ENCODE measurements at regions not wholly inside any gene's neighbourhood (a gene's known extent, or its start where the extent isn't known, plus 50 kb on each side); places are given as distances from the start of the nearest gene placed in this dataset.

DNA sequence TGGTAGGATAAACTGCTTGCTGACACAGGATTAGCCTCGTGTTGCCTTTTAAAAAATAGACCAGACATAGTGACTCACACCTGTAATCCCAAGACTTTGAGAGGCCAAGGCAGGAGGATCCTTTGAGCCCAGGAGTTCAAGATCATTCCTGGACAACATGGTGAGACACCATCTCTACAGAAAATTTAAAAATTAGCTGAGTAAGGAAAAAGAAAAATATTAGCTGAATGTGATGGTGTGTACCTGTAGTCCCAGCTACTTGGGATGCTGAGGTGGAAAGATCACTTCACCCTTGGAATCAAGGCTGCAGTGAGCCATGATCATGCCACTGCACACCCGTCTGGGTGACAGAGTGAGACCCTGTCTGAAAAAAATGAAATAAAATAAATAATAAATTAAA is 82.0 kb downstream of the ETS2 start:
- Histone ChIP-seq H3K79me2 (ENCODE audit: insufficient read depth, low read length) (no peaks in the 10 kb centered on the region), H3K4me2 (ENCODE audit: insufficient read depth, low read length) (no peak overlapping the region), H3K4me1 (ENCODE audit: insufficient read depth, low read length) (no peaks in the 10 kb centered on the region), H3K4me3 (ENCODE audit: low read depth in 1 of 2, low read length in 2 of 2) (no peak overlapping the region), H2AFZ (ENCODE audit: low read depth, low read length) (no peak overlapping the region), H3K36me3 (ENCODE audit: insufficient read depth, low read length) (no peaks in the 10 kb centered on the region), H3K27ac (ENCODE audit: low read length) (no peak overlapping the region), H3K9ac (ENCODE audit: low read depth, low read length) (no peak overlapping the region), H4K20me1 (ENCODE audit: insufficient read depth, low read length) (no peaks in the 10 kb centered on the region), H3K27me3 (ENCODE audit: insufficient read depth, low read length, poor library complexity) (no peaks in the 10 kb centered on the region), H3K9me3 (ENCODE audit: insufficient read depth, low read length, severe bottlenecking) (peaks cover 29% of the 10 kb centered on the region)
- TF ChIP-seq EZH2 (IDR thresholded peaks at IDR 0.05; ENCODE audit: borderline replicate concordance, low read depth, low read length, severe bottlenecking) = no peak
- TF ChIP-seq, protein P1, sequence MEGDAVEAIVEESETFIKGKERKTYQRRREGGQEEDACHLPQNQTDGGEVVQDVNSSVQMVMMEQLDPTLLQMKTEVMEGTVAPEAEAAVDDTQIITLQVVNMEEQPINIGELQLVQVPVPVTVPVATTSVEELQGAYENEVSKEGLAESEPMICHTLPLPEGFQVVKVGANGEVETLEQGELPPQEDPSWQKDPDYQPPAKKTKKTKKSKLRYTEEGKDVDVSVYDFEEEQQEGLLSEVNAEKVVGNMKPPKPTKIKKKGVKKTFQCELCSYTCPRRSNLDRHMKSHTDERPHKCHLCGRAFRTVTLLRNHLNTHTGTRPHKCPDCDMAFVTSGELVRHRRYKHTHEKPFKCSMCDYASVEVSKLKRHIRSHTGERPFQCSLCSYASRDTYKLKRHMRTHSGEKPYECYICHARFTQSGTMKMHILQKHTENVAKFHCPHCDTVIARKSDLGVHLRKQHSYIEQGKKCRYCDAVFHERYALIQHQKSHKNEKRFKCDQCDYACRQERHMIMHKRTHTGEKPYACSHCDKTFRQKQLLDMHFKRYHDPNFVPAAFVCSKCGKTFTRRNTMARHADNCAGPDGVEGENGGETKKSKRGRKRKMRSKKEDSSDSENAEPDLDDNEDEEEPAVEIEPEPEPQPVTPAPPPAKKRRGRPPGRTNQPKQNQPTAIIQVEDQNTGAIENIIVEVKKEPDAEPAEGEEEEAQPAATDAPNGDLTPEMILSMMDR (IDR thresholded peaks at IDR 0.05; ENCODE audit: borderline replicate concordance, extremely low read depth, low read length, poor library complexity, severe bottlenecking) = no peak
- no peak for DNase-seq
- no peak for ATAC-seq (ENCODE audit: insufficient read depth, low read depth)

DNA sequence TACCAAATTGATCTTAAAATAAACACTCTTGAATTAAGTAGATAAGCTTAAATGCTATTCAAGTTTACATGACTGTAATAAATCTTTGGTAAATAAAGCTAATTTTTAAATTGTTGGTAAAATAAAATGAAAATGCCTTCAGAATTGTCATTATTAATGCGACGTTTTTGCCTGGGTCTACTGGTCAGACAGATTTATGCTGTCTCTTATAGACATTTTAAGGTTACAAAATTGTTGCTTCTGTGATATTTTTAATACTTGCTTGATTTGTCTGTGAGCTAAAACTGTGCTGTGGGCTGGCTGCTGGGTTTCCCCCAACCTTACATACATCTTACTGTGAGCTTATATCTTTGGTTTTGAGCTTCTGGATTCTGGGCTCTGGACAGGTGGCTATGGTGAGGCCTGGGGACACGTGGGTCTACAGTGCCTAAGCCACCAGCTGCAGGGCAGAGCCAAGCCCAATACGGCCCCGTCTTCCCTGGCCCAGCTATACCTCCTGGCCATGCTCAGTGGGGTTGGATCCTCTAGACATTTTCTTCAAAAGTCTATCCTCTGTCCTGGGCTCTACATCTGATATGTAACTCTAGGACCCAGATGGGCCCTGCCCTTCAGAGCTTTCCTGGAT is 81.4 kb downstream of the ETS2 start:
- H3K4me2 ChIP-seq (ENCODE audit: insufficient read depth, low read length) = no peak overlapping the region
- no peak overlapping the region for H2AFZ ChIP-seq (ENCODE audit: low read depth, low read length)
- no peak overlapping the region for H3K27ac ChIP-seq (ENCODE audit: low read length)
- ATAC-seq (ENCODE audit: insufficient read depth, low read depth) = no peak
- no peak overlapping the region for H3K4me3 ChIP-seq (ENCODE audit: low read depth in 1 of 2, low read length in 2 of 2)
- H3K36me3 ChIP-seq (ENCODE audit: insufficient read depth, low read length) = no peaks in the 10 kb centered on the region
- H3K9me3 ChIP-seq (ENCODE audit: insufficient read depth, low read length, severe bottlenecking) = peaks cover 29% of the 10 kb centered on the region
- DNase-seq = no peak
- H3K9ac ChIP-seq (ENCODE audit: low read depth, low read length) = no peak overlapping the region
- no peaks in the 10 kb centered on the region for H3K79me2 ChIP-seq (ENCODE audit: insufficient read depth, low read length)
- TF ChIP-seq EZH2 (IDR thresholded peaks at IDR 0.05; ENCODE audit: borderline replicate concordance, low read depth, low read length, severe bottlenecking) = no peak
- H4K20me1 ChIP-seq (ENCODE audit: insufficient read depth, low read length) = no peaks in the 10 kb centered on the region
- H3K4me1 ChIP-seq (ENCODE audit: insufficient read depth, low read length) = no peaks in the 10 kb centered on the region
- H3K27me3 ChIP-seq (ENCODE audit: insufficient read depth, low read length, poor library complexity) = no peaks in the 10 kb centered on the region

DNA sequence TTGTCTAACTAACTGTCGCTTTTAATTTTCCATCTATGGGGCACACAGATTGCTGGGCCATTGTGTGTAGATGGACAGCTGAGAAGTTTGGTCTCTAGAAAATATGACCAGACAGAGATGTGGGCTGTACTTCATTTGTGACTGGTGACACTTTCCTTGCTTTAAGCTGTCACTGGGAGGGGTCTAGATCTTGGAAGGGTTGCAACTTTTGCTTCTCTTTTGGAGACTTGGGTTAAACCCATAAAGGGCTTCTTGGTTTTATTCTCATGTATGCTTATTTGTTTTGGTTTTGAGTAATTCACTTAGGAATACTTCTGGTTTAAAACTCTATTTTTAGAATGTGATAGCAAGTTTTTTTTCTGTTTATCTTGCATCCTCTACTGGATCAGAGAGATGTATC is 80.2 kb downstream of the ETS2 start:
- DNase-seq = no peak
- Histone ChIP-seq H3K4me2 (ENCODE audit: insufficient read depth, low read length) (no peak overlapping the region), H3K36me3 (ENCODE audit: insufficient read depth, low read length) (no peaks in the 10 kb centered on the region), H3K79me2 (ENCODE audit: insufficient read depth, low read length) (no peaks in the 10 kb centered on the region), H3K27me3 (ENCODE audit: insufficient read depth, low read length, poor library complexity) (no peaks in the 10 kb centered on the region), H4K20me1 (ENCODE audit: insufficient read depth, low read length) (no peaks in the 10 kb centered on the region), H3K27ac (ENCODE audit: low read length) (no peak overlapping the region), H3K9ac (ENCODE audit: low read depth, low read length) (no peak overlapping the region), H3K9me3 (ENCODE audit: insufficient read depth, low read length, severe bottlenecking) (peaks cover 33% of the 10 kb centered on the region), H3K4me3 (ENCODE audit: low read depth in 1 of 2, low read length in 2 of 2) (no peak overlapping the region), H2AFZ (ENCODE audit: low read depth, low read length) (no peak overlapping the region), H3K4me1 (ENCODE audit: insufficient read depth, low read length) (no peaks in the 10 kb centered on the region)
- no peak for ATAC-seq (ENCODE audit: insufficient read depth, low read depth)
- no peak for TF ChIP-seq EZH2 (IDR thresholded peaks at IDR 0.05; ENCODE audit: borderline replicate concordance, low read depth, low read length, severe bottlenecking)
- TF ChIP-seq, protein P1 (IDR thresholded peaks at IDR 0.05; ENCODE audit: borderline replicate concordance, extremely low read depth, low read length, poor library complexity, severe bottlenecking) = no peak

DNA sequence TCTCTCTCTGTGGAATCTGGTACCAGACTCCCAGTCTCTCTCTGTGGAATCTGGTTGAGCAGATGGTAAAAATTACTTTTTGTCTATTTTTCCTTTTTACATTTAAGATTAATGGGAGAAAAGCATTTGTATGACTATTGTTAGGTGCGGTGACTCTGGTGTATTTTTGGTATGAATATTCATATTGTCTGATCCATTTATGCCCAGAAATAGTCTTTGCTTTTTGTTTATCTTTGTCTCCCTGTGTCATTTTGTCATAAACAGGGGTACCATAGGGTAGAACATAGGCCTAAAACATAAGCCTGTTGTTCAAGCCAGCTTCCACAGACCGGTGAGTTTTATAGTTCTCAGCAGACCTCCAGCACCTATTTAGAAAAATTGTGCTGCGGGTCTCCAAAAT is 78.7 kb downstream of the ETS2 start:
- no peak overlapping the region for H3K27ac ChIP-seq (ENCODE audit: low read length)
- H3K4me3 ChIP-seq (ENCODE audit: low read depth in 1 of 2, low read length in 2 of 2) = no peak overlapping the region
- no peak for TF ChIP-seq EZH2 (IDR thresholded peaks at IDR 0.05; ENCODE audit: borderline replicate concordance, low read depth, low read length, severe bottlenecking)
- DNase-seq = no peak
- ATAC-seq (ENCODE audit: insufficient read depth, low read depth) = no peak
- H3K4me1 ChIP-seq (ENCODE audit: insufficient read depth, low read length) = no peaks in the 10 kb centered on the region
- no peaks in the 10 kb centered on the region for H3K36me3 ChIP-seq (ENCODE audit: insufficient read depth, low read length)
- no peak overlapping the region for H3K9ac ChIP-seq (ENCODE audit: low read depth, low read length)
- H3K27me3 ChIP-seq (ENCODE audit: insufficient read depth, low read length, poor library complexity) = no peaks in the 10 kb centered on the region
- no peak overlapping the region for H2AFZ ChIP-seq (ENCODE audit: low read depth, low read length)
- H3K79me2 ChIP-seq (ENCODE audit: insufficient read depth, low read length) = no peaks in the 10 kb centered on the region
- H4K20me1 ChIP-seq (ENCODE audit: insufficient read depth, low read length) = no peaks in the 10 kb centered on the region
- H3K9me3 ChIP-seq (ENCODE audit: insufficient read depth, low read length, severe bottlenecking) = peaks cover 47% of the 10 kb centered on the region
- H3K4me2 ChIP-seq (ENCODE audit: insufficient read depth, low read length) = no peak overlapping the region
